SKM-1 (cell line): ENCODE measurements at regions not wholly inside any gene's neighbourhood (a gene's known extent, or its start where the extent isn't known, plus 50 kb on each side); places are given as distances from the start of the nearest gene placed in this dataset.
A peak's percentile ranks its signal among the peaks of the same experiment; 100 is the strongest.
"Not testable (repeated sequence)": the region's sequence is repeated elsewhere in the genome, so short reads cannot be mapped to it uniquely, and the experiment has no call there.

Source experiments
- DNase-seq: peaks from one replicate; lab custom pipeline; 2025; ENCODE audit not compliant: unreplicated experiment; lab: John Stamatoyannopoulos, UW

GRCh38 chr2:131736406-131736805 lies 208.7 kb downstream of the CCDC74A start:
- DNase-seq, result not testable (repeated sequence)

GRCh38 chr2:131738533-131738932 lies 210.8 kb downstream of the CCDC74A start:
- DNase-seq, result not testable (repeated sequence)

GRCh38 chr2:131738996-131739434 lies 211.3 kb downstream of the CCDC74A start:
- not testable (repeated sequence) for DNase-seq

GRCh38 chr2:131753640-131754561 lies 226.2 kb downstream of the CCDC74A start:
- DNase-seq, result no peak

- no peak for DNase-seq
Observed at GRCh38 chr2:131754929-131755720, 227.4 kb downstream of the CCDC74A start.

- DNase-seq, result no peak
Observed at GRCh38 chr2:131756141-131756907, 228.6 kb downstream of the CCDC74A start.

GRCh38 chr2:131758941-131759340 lies 231.3 kb downstream of the CCDC74A start:
- not testable (repeated sequence) for DNase-seq

- not testable (repeated sequence) for DNase-seq
Observed at GRCh38 chr2:131774955-131775555, 247.4 kb downstream of the CCDC74A start.

GRCh38 chr2:131775903-131776506 lies 248.3 kb downstream of the CCDC74A start:
- DNase-seq, result not testable (repeated sequence)

GRCh38 chr2:131780446-131780845 lies 252.8 kb downstream of the CCDC74A start:
- peak; percentile 2 for DNase-seq

GRCh38 chr2:131801210-131801744 lies 273.6 kb downstream of the CCDC74A start:
- no peak for DNase-seq

- peak; percentile 3 for DNase-seq
Observed at GRCh38 chr2:131801745-131802350, 274.2 kb downstream of the CCDC74A start.

- DNase-seq, result peak; percentile 4
Observed at GRCh38 chr2:131802351-131802836, 274.7 kb downstream of the CCDC74A start.

- DNase-seq, result not testable (repeated sequence)
Observed at GRCh38 chr2:131803237-131803636, 275.5 kb downstream of the CCDC74A start.

- DNase-seq, result not testable (repeated sequence)
Observed at GRCh38 chr2:131812605-131813004, 284.9 kb downstream of the CCDC74A start.

GRCh38 chr2:131813378-131813777 lies 285.7 kb downstream of the CCDC74A start:
- DNase-seq, result not testable (repeated sequence)

GRCh38 chr2:131818267-131818973 lies 290.7 kb downstream of the CCDC74A start:
- DNase-seq, result not testable (repeated sequence)

GRCh38 chr2:131822237-131822721 lies 294.6 kb downstream of the CCDC74A start:
- not testable (repeated sequence) for DNase-seq
